ENCODE measurements at regions not wholly inside any gene's neighbourhood (a gene's known extent, or its start where the extent isn't known, plus 50 kb on each side); places are given as distances from the start of the nearest gene placed in this dataset.

DNA sequence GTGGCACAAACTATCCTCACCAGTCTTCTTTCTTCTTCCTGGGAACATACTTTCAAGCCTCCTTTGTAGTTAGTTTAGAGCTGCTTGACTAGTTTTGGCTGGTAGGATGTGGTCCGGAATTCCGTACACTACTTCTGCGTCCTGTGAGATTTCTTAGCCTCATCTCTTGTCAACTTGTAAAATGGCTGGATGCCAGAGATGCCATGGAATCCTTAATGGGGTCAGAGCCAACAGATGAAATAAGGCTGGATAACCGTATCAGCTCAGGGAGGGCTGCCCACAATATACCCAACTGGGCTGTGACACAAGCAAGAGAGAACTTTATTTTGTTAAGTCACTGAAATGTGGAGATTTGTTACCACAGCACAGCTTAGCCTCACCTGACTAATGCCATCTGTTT is 466.9 kb upstream of the MDFIC2 start:
- TF ChIP-seq CTCF (IDR thresholded peaks at IDR 0.05 in 2 of 3, conservative IDR thresholded peaks at IDR 0.05 in 1 of 3; ENCODE audit: borderline replicate concordance in 1 of 3, insufficient read depth in 1 of 3, low read depth in 2 of 3, low read length in 2 of 3): no peak
- no peak for TF ChIP-seq SIN3A (IDR thresholded peaks at IDR 0.05; ENCODE audit: low read depth)
- TF ChIP-seq POLR2A (IDR thresholded peaks at IDR 0.05; ENCODE audit: borderline replicate concordance, extremely low read depth, insufficient read depth, insufficient read length): no peak
- TF ChIP-seq POLR2AphosphoS5 (IDR thresholded peaks at IDR 0.05; ENCODE audit: low read depth, low read length): no peak
- TF ChIP-seq, protein P1, sequence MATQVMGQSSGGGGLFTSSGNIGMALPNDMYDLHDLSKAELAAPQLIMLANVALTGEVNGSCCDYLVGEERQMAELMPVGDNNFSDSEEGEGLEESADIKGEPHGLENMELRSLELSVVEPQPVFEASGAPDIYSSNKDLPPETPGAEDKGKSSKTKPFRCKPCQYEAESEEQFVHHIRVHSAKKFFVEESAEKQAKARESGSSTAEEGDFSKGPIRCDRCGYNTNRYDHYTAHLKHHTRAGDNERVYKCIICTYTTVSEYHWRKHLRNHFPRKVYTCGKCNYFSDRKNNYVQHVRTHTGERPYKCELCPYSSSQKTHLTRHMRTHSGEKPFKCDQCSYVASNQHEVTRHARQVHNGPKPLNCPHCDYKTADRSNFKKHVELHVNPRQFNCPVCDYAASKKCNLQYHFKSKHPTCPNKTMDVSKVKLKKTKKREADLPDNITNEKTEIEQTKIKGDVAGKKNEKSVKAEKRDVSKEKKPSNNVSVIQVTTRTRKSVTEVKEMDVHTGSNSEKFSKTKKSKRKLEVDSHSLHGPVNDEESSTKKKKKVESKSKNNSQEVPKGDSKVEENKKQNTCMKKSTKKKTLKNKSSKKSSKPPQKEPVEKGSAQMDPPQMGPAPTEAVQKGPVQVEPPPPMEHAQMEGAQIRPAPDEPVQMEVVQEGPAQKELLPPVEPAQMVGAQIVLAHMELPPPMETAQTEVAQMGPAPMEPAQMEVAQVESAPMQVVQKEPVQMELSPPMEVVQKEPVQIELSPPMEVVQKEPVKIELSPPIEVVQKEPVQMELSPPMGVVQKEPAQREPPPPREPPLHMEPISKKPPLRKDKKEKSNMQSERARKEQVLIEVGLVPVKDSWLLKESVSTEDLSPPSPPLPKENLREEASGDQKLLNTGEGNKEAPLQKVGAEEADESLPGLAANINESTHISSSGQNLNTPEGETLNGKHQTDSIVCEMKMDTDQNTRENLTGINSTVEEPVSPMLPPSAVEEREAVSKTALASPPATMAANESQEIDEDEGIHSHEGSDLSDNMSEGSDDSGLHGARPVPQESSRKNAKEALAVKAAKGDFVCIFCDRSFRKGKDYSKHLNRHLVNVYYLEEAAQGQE (IDR thresholded peaks at IDR 0.05; ENCODE audit: low read depth): no peak
- TF ChIP-seq MAX (IDR thresholded peaks at IDR 0.05): no peak
- no peak for TF ChIP-seq ZNF274 (IDR thresholded peaks at IDR 0.05; ENCODE audit: low read depth, low read length)
- TF ChIP-seq ELF1 (IDR thresholded peaks at IDR 0.05; ENCODE audit: borderline replicate concordance, low read depth): no peak
- TF ChIP-seq RAD21 (IDR thresholded peaks at IDR 0.05; ENCODE audit: low read depth): no peak
- no peak for TF ChIP-seq EZH2phosphoT487 (IDR thresholded peaks at IDR 0.05; ENCODE audit: borderline replicate concordance)
- TF ChIP-seq CBX3 (IDR thresholded peaks at IDR 0.05; ENCODE audit: low read depth): no peak
- TF ChIP-seq YY1 (IDR thresholded peaks at IDR 0.05; ENCODE audit: extremely low read depth, insufficient replicate concordance, low read depth, low read length): no peak
- no peak for TF ChIP-seq EZH2 (IDR thresholded peaks at IDR 0.05)
- no peak for TF ChIP-seq ATF3 (IDR thresholded peaks at IDR 0.05)
